Gastroesophageal sphincter (tissue), 3 donors: ENCODE measurements at regions not wholly inside any gene's neighbourhood (a gene's known extent, or its start where the extent isn't known, plus 50 kb on each side); places are given as distances from the start of the nearest gene placed in this dataset.
"Not testable (repeated sequence)": the region's sequence is repeated elsewhere in the genome, so short reads cannot be mapped to it uniquely, and the experiment has no call there.

Source experiments
- CTCF ChIP-seq, 4 experiments: fragments of 200-600 bp in 2 of 4; fragments of 450-650 bp in 2 of 4; sonication (generic) in 1 of 4; IDR thresholded peaks; one replicate each; pipeline ENCODE4 v1.5.1; 2017 to 2019; ENCODE audit warnings: antibody characterized with exemption in 4 of 4, mild to moderate bottlenecking in 2 of 4, moderate library complexity in 2 of 4
- POLR2A ChIP-seq, 2 donors: fragments of 450-650 bp; IDR thresholded peaks; one replicate each; pipeline ENCODE4 v1.6.1; 2017; ENCODE audit warnings: antibody characterized with exemption in 2 of 2, mild to moderate bottlenecking in 2 of 2, moderate library complexity in 1 of 2
- POLR2AphosphoS5 ChIP-seq: sonication (generic); formaldehyde crosslinking; IDR thresholded peaks from one replicate; pipeline ENCODE4 v1.6.1; 2017; ENCODE audit warnings: antibody characterized with exemption

DNA sequence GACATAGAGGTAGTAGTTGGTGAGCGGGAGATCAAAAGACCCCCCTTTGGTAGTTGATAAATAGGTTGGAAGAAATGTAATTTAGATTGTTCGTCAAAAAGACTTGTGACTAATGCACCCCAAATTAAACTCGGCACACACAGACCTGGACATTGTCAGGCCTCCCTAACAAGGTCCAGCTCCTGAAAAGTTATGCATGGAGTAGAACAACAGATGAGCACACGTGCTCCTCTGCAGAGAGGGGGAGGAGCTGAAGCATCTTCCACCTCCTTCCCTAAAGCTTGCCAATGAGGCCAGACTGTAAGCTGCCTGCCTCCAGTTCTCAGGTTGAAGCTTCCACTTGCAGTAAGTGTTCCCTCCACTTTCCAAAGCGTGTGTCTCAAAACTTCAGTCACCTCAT, 153.5 kb upstream of the CXCL13 start:
- not testable (repeated sequence) for TF ChIP-seq POLR2AphosphoS5; CTCF (IDR thresholded peaks at IDR 0.05); POLR2A (IDR thresholded peaks at IDR 0.05)
